Thymus (tissue), 11 donors: ENCODE measurements at regions not wholly inside any gene's neighbourhood (a gene's known extent, or its start where the extent isn't known, plus 50 kb on each side); places are given as distances from the start of the nearest gene placed in this dataset.
"Not testable (repeated sequence)": the region's sequence is repeated elsewhere in the genome, so short reads cannot be mapped to it uniquely, and the experiment has no call there.

ENCODE experiments used
- DNase-seq, 9 donors: peaks; one replicate each; pipeline ENCODE4 v3.0.0-alpha.2; 2013; ENCODE audit warnings: low spot score in 9 of 9, low read depth in 6 of 9, missing footprints in 1 of 9
- H3K27ac ChIP-seq, 2 donors: one replicate each; pipeline ENCODE4 v1.5.1; 2013; ENCODE audit warnings: control low read depth in 1 of 2, low read depth in 1 of 2, low read length in 1 of 2, mild to moderate bottlenecking in 1 of 2, moderate library complexity in 1 of 2
- H3K27me3 ChIP-seq, 2 donors: one replicate each; pipeline ENCODE4 v1.5.1; 2013; ENCODE audit warnings: low read length in 1 of 2; ENCODE audit not compliant: control insufficient read depth in 2 of 2, insufficient read depth in 1 of 2
- H3K36me3 ChIP-seq, 2 donors: one replicate each; pipeline ENCODE4 v1.5.1; 2013; ENCODE audit warnings: low read length in 1 of 2, mild to moderate bottlenecking in 1 of 2, moderate library complexity in 1 of 2; ENCODE audit not compliant: control insufficient read depth in 2 of 2, insufficient read depth in 2 of 2
- H3K4me1 ChIP-seq, 2 donors: one replicate each; pipeline ENCODE4 v1.5.1; 2013; ENCODE audit warnings: low read length in 2 of 2; ENCODE audit not compliant: control insufficient read depth in 2 of 2, insufficient read depth in 2 of 2
- H3K4me3 ChIP-seq, 2 donors: one replicate each; pipeline ENCODE4 v1.5.1; 2013; ENCODE audit warnings: low read length in 2 of 2, control low read depth in 1 of 2, mild to moderate bottlenecking in 1 of 2
- H3K9me3 ChIP-seq, 2 donors: one replicate each; pipeline ENCODE4 v1.5.1; 2013; ENCODE audit warnings: low read length in 1 of 2, mild to moderate bottlenecking in 1 of 2; ENCODE audit not compliant: control insufficient read depth in 2 of 2, insufficient read depth in 1 of 2
- WGBS: extraction: QIAGEN DNeasy Blood & Tissue Kit; methylation state at CpG from one replicate; pipeline ENCODE4 v1.1.7; 2013; 5-methylcytosine and 5-hydroxymethylcytosine counted together
- donor health status: healthy.

DNA sequence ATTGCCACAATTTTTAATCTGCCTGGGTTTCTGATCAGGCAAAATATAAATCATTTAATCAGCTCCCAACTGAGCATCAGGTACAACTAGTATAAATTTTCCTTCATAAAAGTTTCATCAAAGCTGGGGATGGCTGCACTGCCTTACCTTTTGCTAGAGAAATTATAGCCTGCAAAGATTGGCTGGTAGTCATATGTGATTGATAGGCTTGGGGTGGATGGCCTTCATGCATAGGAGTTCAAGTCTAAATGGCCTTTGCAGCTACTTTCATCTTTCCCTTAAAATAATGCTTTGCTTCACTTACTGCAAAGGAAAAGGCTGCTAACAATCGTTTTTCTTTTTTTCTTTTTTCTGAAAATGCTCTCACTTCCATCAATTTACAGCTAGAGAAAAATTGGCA, 739.7 kb downstream of the CENPC start:
- DNase-seq = no peak
- H3K27me3 ChIP-seq = no peaks in the 10 kb centered on the region
- 70% methylated on average over 1 of the region's 1 CpG for WGBS

DNA sequence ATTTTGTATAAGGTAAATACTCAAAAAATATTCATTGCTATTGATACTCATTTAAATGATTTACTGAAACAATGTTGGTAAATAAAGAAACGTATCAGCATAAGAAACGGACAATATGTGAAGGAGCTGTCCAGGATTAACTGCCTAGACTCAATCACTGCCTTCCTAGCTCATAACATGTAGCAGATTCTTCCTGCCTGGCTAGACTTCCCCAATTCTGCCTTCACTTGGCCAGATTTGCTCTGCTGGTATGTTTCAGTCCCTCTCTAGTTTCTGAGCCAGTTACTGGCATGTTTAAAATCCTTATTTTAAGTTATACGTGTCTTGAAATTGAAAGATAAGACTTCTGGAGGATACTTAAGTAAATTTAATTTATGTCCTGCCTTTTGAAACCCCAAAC, 740.3 kb downstream of the CENPC start:
- no peaks in the 10 kb centered on the region for H3K9me3 ChIP-seq
- no peaks in the 10 kb centered on the region for H3K36me3 ChIP-seq
- no peak overlapping the region for H3K27ac ChIP-seq
- no peak overlapping the region for H3K4me3 ChIP-seq
- no peak for DNase-seq
- no peaks in the 10 kb centered on the region for H3K4me1 ChIP-seq
- no peaks in the 10 kb centered on the region for H3K27me3 ChIP-seq
- WGBS = 64% methylated on average over 3 of the region's 3 CpGs

More for the DNA sequence above, 739.7 kb downstream of the CENPC start:
- no peak overlapping the region for H3K4me3 ChIP-seq
- H3K4me1 ChIP-seq = no peaks in the 10 kb centered on the region
- H3K9me3 ChIP-seq = no peaks in the 10 kb centered on the region
- no peak overlapping the region for H3K27ac ChIP-seq
- no peaks in the 10 kb centered on the region for H3K36me3 ChIP-seq

DNA sequence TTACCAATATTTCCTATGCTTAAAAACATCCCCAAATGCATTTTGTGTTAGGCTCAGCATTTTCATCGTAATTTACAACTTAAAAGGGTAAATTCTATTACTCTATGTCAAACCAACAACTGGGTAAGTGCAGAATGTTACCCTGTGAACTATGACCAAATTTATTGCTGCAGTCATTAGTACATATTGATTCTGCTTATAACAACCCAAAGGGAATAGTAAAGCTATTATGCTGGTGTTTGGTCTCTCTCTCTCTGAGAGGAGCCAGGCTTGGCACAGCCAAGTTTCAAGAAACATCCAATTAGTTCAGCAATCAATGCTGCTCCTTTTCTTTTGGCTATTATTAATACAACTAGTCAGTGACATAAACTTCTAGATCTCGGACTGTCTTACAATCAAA, 747.7 kb downstream of the CENPC start:
- WGBS = 90% methylated on average over 2 of the region's 2 CpGs
- no peak overlapping the region for H3K27ac ChIP-seq

DNA sequence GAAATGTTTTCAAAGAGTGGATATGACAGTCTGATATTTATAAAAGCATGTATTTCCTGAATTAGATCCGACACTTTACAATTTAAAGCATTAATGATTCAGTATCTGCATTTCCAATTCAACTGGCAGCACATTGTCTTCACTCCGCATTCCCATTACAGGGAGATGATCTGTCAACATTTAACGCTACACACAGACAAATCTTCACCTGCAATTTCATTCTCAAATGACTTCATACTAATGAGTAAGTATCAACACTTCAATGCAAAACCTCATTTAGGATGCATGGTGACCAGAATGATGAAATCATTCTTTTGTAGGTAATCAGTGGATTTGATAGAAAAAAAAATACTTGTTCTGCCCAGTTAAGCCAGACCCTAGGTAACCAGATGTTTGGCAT, 749.6 kb downstream of the CENPC start:
- H3K4me1 ChIP-seq = no peaks in the 10 kb centered on the region
- H3K9me3 ChIP-seq = no peaks in the 10 kb centered on the region
- no peak overlapping the region for H3K4me3 ChIP-seq
- no peaks in the 10 kb centered on the region for H3K27me3 ChIP-seq
- H3K27ac ChIP-seq = no peak overlapping the region
- WGBS = 93% methylated on average over 3 of the region's 3 CpGs
- DNase-seq = no peak
- no peaks in the 10 kb centered on the region for H3K36me3 ChIP-seq

More for the DNA sequence above, 747.7 kb downstream of the CENPC start:
- H3K4me1 ChIP-seq = no peaks in the 10 kb centered on the region
- H3K9me3 ChIP-seq = no peaks in the 10 kb centered on the region
- no peak overlapping the region for H3K4me3 ChIP-seq
- H3K27me3 ChIP-seq = no peaks in the 10 kb centered on the region
- H3K36me3 ChIP-seq = no peaks in the 10 kb centered on the region
- DNase-seq = no peak

DNA sequence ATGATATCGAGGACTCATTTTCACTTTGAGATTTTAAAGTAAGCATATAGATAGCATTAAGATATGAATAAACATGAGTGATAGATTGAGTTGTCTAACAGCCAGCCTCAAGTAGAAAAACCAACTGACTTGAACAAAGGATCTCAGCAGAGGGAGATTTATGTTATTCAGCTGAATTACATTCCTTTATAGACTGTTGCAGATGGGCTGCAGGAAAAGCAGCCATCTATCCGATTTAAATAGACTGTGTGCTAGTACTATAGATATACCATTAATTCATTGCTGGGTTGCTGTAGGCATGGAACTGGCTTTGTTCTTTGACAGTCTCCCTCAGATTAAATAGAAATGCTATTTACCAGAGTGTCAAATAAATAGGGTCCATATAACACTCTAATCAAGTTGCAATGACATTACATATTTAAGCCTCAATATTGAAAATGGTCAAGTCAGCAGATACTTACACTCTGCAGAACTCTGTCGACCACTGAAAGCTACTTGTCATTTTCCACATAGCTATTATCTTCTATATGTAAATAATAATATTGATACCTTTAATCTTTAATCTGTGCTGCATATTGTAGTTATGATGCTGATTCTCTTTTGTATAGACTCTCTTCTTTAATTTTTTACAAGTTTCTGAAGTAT, 750.8 kb downstream of the CENPC start:
- Histone ChIP-seq H3K36me3 (no peaks in the 10 kb centered on the region), H3K27ac (no peak overlapping the region), H3K4me3 (no peak overlapping the region), H3K27me3 (no peaks in the 10 kb centered on the region), H3K9me3 (no peaks in the 10 kb centered on the region), H3K4me1 (no peaks in the 10 kb centered on the region)
- WGBS = 89% methylated on average over 3 of the region's 3 CpGs
- no peak for DNase-seq

DNA sequence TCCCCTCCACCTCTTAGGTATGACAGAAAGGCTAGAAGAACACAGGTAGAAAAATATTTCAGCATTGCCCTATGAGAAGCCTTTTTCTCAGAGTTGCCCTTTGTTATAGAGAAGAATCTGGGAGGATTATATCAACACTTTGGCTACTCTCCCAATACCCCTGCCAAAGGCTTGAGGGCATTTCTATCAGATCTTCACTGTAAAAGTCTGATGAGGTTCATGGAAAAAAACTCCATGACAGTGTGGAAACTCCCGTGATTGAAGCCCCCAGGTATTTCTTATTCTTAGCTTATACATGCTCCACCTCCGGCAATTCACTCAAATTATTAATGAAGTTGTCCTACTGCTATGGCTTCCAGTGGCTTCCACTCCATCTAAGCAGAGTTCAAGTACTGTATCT, 753.6 kb downstream of the CENPC start:
- WGBS = 98% methylated on average over 2 of the region's 2 CpGs
- H3K9me3 ChIP-seq = no peaks in the 10 kb centered on the region

DNA sequence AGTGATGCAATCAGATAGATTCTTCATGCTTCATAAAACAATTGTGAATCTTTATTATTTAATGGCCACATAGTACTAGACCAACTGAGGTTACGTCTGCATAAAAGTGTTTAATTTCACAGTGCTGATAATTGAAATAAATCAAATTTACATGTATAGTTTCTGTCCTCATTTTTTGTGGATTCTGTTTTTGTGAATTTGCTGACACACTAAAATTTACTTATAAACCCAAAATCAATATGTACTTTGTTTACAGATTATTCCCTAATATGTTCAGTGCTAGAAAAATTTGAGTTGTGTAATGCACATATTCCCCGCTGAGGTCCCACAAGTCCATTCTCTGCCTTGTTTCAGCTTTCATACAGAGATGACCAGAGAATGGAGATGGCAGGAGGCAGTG, 759.8 kb downstream of the CENPC start:
- Histone ChIP-seq H3K27ac (no peak overlapping the region), H3K36me3 (no peaks in the 10 kb centered on the region), H3K4me3 (no peak overlapping the region), H3K4me1 (no peaks in the 10 kb centered on the region), H3K27me3 (no peaks in the 10 kb centered on the region), H3K9me3 (no peaks in the 10 kb centered on the region)
- DNase-seq = no peak
- WGBS = 97% methylated on average over 2 of the region's 2 CpGs

More for the DNA sequence above, 753.6 kb downstream of the CENPC start:
- no peak for DNase-seq
- Histone ChIP-seq H3K4me3 (no peak overlapping the region), H3K4me1 (no peaks in the 10 kb centered on the region), H3K36me3 (no peaks in the 10 kb centered on the region), H3K27ac (no peak overlapping the region), H3K27me3 (no peaks in the 10 kb centered on the region)

DNA sequence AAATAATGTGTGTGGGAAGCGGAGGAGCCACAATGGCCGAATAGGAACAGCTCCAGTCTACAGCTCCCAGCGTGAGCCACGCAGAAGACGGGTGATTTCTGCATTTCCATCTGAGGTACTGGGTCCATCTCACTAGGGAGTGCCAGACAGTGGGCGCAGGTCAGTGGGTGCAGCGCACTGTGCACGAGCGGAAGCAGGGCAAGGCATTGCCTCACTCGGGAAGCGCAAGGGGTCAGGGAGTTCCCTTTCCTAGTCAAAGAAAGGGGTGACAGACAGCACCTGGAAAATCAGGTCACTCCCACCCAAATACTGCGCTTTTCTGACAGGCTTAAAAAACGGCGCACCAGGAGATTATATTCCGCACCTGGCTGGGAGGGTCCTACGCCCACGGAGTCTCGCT, 762.6 kb downstream of the CENPC start:
- not testable (repeated sequence) for H3K27ac ChIP-seq, DNase-seq, H3K36me3 ChIP-seq, H3K4me3 ChIP-seq, H3K27me3 ChIP-seq, H3K9me3 ChIP-seq, H3K4me1 ChIP-seq
- WGBS = 95% methylated on average over 18 of the region's 18 CpGs

DNA sequence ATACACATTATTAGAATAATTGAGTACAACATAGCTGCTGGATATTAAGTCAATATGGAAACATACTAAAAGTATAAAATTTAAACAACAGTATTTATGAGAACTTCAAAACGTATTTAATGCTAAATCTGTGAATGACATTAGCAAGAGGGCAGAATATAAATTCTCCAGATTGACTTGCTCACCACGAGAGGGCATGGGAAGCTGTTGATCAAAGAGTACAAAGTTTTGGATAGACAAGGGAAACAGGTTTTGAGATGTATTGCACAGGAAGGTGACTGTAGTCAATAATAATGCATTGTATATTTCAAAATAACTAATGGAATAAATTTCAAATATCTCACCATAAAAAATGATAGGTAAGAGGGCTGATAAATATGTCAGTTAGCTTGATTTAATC, 768.2 kb downstream of the CENPC start:
- no peak overlapping the region for H3K27ac ChIP-seq
- no peaks in the 10 kb centered on the region for H3K4me1 ChIP-seq
- no peaks in the 10 kb centered on the region for H3K27me3 ChIP-seq
- no peaks in the 10 kb centered on the region for H3K9me3 ChIP-seq
- no peak overlapping the region for H3K4me3 ChIP-seq
- no peak for DNase-seq
- 60% methylated on average over 2 of the region's 2 CpGs for whole genome bisulfite sequencing
- no peaks in the 10 kb centered on the region for H3K36me3 ChIP-seq

DNA sequence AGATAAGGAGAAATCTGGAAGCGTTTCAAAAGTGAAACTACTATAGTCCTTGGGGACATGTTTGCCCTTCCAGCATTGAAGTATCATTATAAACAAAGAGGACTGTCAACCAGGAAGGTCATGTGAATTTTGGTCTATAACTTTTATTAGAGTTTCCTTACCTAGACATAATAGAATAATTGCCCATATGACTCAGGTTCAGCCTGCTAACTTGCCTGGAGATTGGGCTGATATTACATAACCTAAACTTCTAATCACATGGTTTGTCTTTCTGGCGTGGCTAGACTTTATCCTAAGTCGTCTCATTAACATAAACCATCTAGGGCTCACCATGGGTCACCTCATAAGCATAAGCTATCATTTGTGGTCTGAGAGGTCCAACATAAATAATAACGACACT, 775.9 kb downstream of the CENPC start:
- H3K36me3 ChIP-seq = no peaks in the 10 kb centered on the region
- H3K9me3 ChIP-seq = no peaks in the 10 kb centered on the region
- WGBS = 63% methylated on average over 4 of the region's 4 CpGs
- H3K4me3 ChIP-seq = no peak overlapping the region
- H3K27me3 ChIP-seq = no peaks in the 10 kb centered on the region
- DNase-seq = no peak
- H3K4me1 ChIP-seq = no peaks in the 10 kb centered on the region
- H3K27ac ChIP-seq = no peak overlapping the region
